Activated T-helper 2 cell treated with anti-CD3 and anti-CD28 coated beads, Interferon-gamma antibody, Interleukin-2, Interleukin-4, amounts not matched to agents 10 μg/mL and 5 μg/mL and 100 μg/mL, durations not matched to agents 14 hours and 24 hours and 36 hours (primary cell): ENCODE measurements at regions not wholly inside any gene's neighbourhood (a gene's known extent, or its start where the extent isn't known, plus 50 kb on each side); places are given as distances from the start of the nearest gene placed in this dataset.

ENCODE experiments used
- DNase-seq: peaks from one replicate; pipeline ENCODE4 v3.0.0; 2021; ENCODE audit warnings: low spot score
- H3K27ac Mint-ChIP-seq: one replicate; pipeline ENCODE4 v1.8.0; 2021; ENCODE audit warnings: mixed read lengths
- H3K27me3 Mint-ChIP-seq: one replicate; pipeline ENCODE4 v1.8.0; 2021; ENCODE audit warnings: low read depth, mixed read lengths
- H3K36me3 Mint-ChIP-seq: one replicate; pipeline ENCODE4 v1.8.0; 2021; ENCODE audit warnings: low read depth, mixed read lengths
- H3K4me1 Mint-ChIP-seq: one replicate; pipeline ENCODE4 v1.8.0; 2021; ENCODE audit warnings: low read depth, mixed read lengths
- H3K4me3 Mint-ChIP-seq: one replicate; pipeline ENCODE4 v1.8.0; 2021; ENCODE audit warnings: low read depth, mild to moderate bottlenecking, moderate library complexity, mixed read lengths
- H3K9me3 Mint-ChIP-seq: one replicate; pipeline ENCODE4 v1.8.0; 2021; ENCODE audit warnings: mixed read lengths
- intact Hi-C: fragments of 100-400 bp; cut with micrococcal nuclease; formaldehyde crosslinking; loops from one replicate; pipeline ENCODE4 v1.15.1; 2023

- intact Hi-C loops: no loop called here
- no peaks in the 10 kb centered on the region for H3K36me3 Mint-ChIP-seq
- no peaks in the 10 kb centered on the region for H3K27me3 Mint-ChIP-seq
- H3K27ac Mint-ChIP-seq: no peak overlapping the region
- DNase-seq: no peak
- H3K4me3 Mint-ChIP-seq: no peak overlapping the region
- no peaks in the 10 kb centered on the region for H3K9me3 Mint-ChIP-seq
- H3K4me1 Mint-ChIP-seq: no peaks in the 10 kb centered on the region
Observed at GRCh38 chr10:33631991-33632390, 297.5 kb upstream of the NRP1 start.

DNA sequence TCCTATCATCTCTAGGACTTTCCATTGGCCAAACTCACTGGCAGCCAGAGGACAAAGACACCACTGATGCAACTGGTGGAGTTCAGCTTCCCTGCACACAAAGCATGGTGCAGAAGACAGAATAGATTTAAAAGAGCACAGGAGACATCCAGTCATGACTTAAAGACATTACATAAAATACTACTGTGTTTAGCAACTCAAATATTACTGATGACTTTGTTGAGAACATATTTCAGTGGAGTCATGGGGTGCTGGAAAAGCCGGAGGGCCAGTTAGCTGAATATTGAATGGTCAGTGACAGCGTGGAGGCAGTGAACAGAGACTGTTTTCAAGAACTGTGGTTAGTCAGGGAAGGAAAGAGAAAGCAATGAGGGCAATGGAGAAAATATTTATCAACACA, 296.3 kb upstream of the NRP1 start:
- DNase-seq: no peak
- Mint-ChIP-seq H3K27me3 (no peaks in the 10 kb centered on the region), H3K4me1 (no peaks in the 10 kb centered on the region), H3K27ac (no peak overlapping the region), H3K36me3 (no peaks in the 10 kb centered on the region), H3K4me3 (no peak overlapping the region), H3K9me3 (no peaks in the 10 kb centered on the region)
- intact Hi-C loops: no loop called here

DNA sequence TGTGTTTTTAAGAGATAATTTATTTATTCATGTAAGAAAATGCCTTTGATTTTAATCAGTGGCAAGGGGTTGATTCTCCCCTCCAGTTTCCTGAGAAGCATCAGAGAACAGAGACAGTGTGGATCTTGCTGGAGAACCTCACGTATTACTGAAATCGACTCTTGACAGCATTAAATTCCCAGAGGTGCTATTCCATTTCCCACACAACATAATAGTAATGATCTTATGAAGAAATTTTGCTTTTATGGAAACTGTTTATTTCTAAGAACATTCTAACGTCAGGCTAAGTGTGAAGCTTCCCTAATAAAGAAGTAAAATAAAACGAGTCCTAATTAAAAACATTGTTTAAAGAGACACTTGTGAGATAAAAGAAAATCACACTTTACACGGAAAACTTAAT, 293.1 kb upstream of the NRP1 start:
- no peak overlapping the region for H3K27ac Mint-ChIP-seq
- no peak for DNase-seq
- no peaks in the 10 kb centered on the region for H3K9me3 Mint-ChIP-seq
- H3K36me3 Mint-ChIP-seq: no peaks in the 10 kb centered on the region
- no peak overlapping the region for H3K4me3 Mint-ChIP-seq
- no peaks in the 10 kb centered on the region for H3K27me3 Mint-ChIP-seq
- intact Hi-C loops: no loop called here
- H3K4me1 Mint-ChIP-seq: no peaks in the 10 kb centered on the region

DNA sequence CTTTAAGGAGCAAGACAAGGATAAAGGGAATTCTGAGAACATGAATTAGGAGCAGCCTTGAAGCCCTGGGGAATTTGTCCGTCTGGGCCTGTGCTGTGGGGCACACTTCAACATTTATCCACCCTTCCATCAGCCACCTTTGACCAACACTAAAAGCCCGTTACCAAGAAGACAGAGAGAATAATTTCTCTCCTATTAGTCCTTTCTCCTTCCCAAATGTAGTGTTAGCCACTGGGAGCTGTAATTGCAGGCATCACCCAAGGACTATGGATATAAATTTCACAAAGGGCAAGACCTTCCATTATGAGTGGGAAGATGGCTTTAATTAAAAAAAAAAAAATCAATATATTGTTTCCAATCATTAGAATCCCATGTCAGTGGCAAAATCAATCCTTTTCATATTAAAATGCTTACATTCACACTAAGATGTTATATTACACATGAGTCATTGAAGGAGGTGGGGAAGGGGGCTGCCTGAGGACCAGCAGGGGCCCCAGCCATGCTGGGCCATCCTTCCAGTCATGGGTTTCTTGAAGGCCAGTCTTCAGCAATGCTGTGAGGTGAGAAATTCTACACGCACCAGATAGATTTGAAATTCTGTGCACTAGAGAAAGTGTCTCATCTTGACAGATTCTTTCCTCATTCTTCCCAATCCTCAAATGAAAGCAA, 292.5 kb upstream of the NRP1 start:
- Mint-ChIP-seq H3K4me1 (no peaks in the 10 kb centered on the region), H3K36me3 (no peaks in the 10 kb centered on the region), H3K27me3 (no peaks in the 10 kb centered on the region), H3K4me3 (no peak overlapping the region), H3K27ac (no peak overlapping the region), H3K9me3 (no peaks in the 10 kb centered on the region)
- no peak for DNase-seq
- intact Hi-C loops: no loop called here

GRCh38 chr10:33623669-33624068, 289.2 kb upstream of the NRP1 start:
- no peaks in the 10 kb centered on the region for H3K27me3 Mint-ChIP-seq
- intact Hi-C loops: no loop called here
- H3K36me3 Mint-ChIP-seq: no peaks in the 10 kb centered on the region
- DNase-seq: no peak
- H3K9me3 Mint-ChIP-seq: no peaks in the 10 kb centered on the region
- no peak overlapping the region for H3K27ac Mint-ChIP-seq
- H3K4me3 Mint-ChIP-seq: no peak overlapping the region
- H3K4me1 Mint-ChIP-seq: no peaks in the 10 kb centered on the region

DNA sequence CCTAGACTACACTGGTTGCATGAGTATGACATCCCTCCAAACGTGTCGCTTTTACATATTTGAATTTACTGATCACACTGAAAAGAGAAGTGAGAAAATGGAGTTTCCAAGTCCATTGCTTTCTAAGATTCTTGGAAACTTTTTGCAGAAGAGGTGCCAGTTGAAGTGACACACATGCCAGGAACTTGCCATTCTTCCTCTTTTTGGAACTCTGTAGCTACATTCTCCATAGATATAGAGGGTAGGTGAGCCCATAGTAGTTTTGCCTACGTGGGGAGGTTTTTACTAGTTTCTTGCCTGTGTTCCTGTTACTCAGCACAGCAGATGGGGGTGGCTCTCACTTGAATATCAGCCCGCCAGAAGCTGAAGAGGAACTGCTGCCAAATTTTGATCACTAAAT, 286.6 kb upstream of the NRP1 start:
- no peaks in the 10 kb centered on the region for H3K27me3 Mint-ChIP-seq
- no peaks in the 10 kb centered on the region for H3K9me3 Mint-ChIP-seq
- H3K27ac Mint-ChIP-seq: no peak overlapping the region
- intact Hi-C loops: no loop called here
- no peaks in the 10 kb centered on the region for H3K4me1 Mint-ChIP-seq
- H3K4me3 Mint-ChIP-seq: no peak overlapping the region
- DNase-seq: no peak
- no peaks in the 10 kb centered on the region for H3K36me3 Mint-ChIP-seq

- no peaks in the 10 kb centered on the region for H3K9me3 Mint-ChIP-seq
- no peaks in the 10 kb centered on the region for H3K36me3 Mint-ChIP-seq
- no peaks in the 10 kb centered on the region for H3K4me1 Mint-ChIP-seq
- intact Hi-C loops: no loop called here
- no peak for DNase-seq
- H3K4me3 Mint-ChIP-seq: no peak overlapping the region
- H3K27me3 Mint-ChIP-seq: no peaks in the 10 kb centered on the region
- H3K27ac Mint-ChIP-seq: no peak overlapping the region
Observed at GRCh38 chr10:33618196-33618595, 283.7 kb upstream of the NRP1 start.

- Mint-ChIP-seq H3K9me3 (peaks cover 6% of the 10 kb centered on the region), H3K27ac (no peak overlapping the region), H3K4me1 (no peaks in the 10 kb centered on the region), H3K36me3 (no peaks in the 10 kb centered on the region), H3K27me3 (no peaks in the 10 kb centered on the region), H3K4me3 (no peak overlapping the region)
- no peak for DNase-seq
- intact Hi-C loops: no loop called here
Observed at GRCh38 chr10:33617381-33618080, 283.1 kb upstream of the NRP1 start.

DNA sequence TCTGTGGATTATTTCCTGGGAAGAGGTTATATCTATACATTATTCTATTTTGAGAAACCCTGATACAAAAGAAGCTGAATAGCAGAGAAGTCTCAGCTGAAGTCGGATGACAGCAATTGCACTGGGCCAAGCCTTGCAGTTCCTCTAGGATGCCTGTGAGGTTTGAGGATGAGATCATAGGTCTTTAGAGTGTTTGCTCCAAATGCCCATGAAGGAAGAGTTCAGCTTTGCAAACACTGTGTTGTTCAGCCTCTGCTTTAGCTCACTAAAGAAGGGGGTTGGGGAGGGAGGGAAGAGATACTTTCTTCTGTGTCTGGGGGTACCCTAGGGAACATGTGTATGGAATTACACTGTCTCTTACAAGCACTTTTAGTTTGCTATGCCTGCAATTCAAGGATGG, 282.5 kb upstream of the NRP1 start:
- Mint-ChIP-seq H3K9me3 (peaks cover 8% of the 10 kb centered on the region), H3K27ac (no peak overlapping the region), H3K36me3 (no peaks in the 10 kb centered on the region), H3K27me3 (no peaks in the 10 kb centered on the region), H3K4me3 (no peak overlapping the region), H3K4me1 (no peaks in the 10 kb centered on the region)
- DNase-seq: no peak
- intact Hi-C loops: no loop called here

DNA sequence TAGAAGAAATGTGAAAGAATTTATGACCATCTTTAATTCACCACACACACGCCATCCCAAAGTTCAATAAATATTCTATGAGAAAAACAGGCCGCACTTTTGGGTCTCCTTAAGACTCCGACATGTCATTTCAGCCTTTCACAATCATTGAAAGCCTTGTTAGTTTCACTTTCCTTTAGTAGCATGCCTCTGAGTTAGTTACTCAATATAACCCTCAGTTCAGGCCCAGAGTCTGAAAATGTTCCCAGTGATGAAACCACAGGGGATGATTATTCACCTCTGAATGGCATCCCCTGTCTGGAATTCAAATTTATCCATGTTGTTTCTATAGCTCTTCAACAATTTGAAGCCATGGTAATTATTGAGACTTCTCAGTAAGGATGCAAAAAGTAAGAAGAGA, 278.1 kb upstream of the NRP1 start:
- intact Hi-C loops: no loop called here
- DNase-seq: no peak
- Mint-ChIP-seq H3K27me3 (no peaks in the 10 kb centered on the region), H3K9me3 (peaks cover 13% of the 10 kb centered on the region), H3K27ac (no peak overlapping the region), H3K4me3 (no peak overlapping the region), H3K36me3 (no peaks in the 10 kb centered on the region), H3K4me1 (no peaks in the 10 kb centered on the region)

DNA sequence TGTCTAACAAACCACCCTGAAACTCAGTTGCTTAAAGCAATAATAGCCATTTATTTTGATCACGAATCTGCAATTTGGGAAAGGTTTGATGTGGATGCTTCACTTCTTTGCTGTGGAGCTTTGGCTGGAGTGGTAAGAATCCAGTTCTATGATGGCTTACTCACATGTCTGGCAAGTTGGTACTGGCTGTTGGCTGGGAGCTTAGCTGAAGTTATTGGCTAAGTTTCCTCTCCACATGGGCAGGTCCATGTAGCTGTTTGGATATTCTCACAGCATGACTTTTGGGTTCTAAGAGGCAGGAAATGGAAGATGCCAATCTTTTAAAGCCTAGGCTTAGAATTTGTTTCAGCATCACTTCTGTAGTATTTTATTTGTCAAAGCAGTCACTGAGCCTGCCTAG, 277.6 kb upstream of the NRP1 start:
- H3K4me3 Mint-ChIP-seq: no peak overlapping the region
- intact Hi-C loops: no loop called here

GRCh38 chr10:33611423-33611822, 277.0 kb upstream of the NRP1 start:
- Mint-ChIP-seq H3K27ac (no peak overlapping the region), H3K4me3 (no peak overlapping the region), H3K4me1 (no peaks in the 10 kb centered on the region), H3K36me3 (no peaks in the 10 kb centered on the region), H3K9me3 (peaks cover 13% of the 10 kb centered on the region), H3K27me3 (no peaks in the 10 kb centered on the region)
- intact Hi-C loops: no loop called here
- no peak for DNase-seq

More for the DNA sequence above, 277.6 kb upstream of the NRP1 start:
- Mint-ChIP-seq H3K9me3 (peaks cover 13% of the 10 kb centered on the region), H3K36me3 (no peaks in the 10 kb centered on the region), H3K4me1 (no peaks in the 10 kb centered on the region), H3K27me3 (no peaks in the 10 kb centered on the region), H3K27ac (no peak overlapping the region)
- DNase-seq: no peak

- no peaks in the 10 kb centered on the region for H3K36me3 Mint-ChIP-seq
- no peak overlapping the region for H3K4me3 Mint-ChIP-seq
- intact Hi-C loops: no loop called here
- no peak for DNase-seq
- H3K4me1 Mint-ChIP-seq: no peaks in the 10 kb centered on the region
- peaks cover 13% of the 10 kb centered on the region for H3K9me3 Mint-ChIP-seq
- H3K27me3 Mint-ChIP-seq: no peaks in the 10 kb centered on the region
- no peak overlapping the region for H3K27ac Mint-ChIP-seq
Observed at GRCh38 chr10:33609546-33609945, 275.1 kb upstream of the NRP1 start.
